Pancreas (tissue), 10 donors: ENCODE measurements at regions not wholly inside any gene's neighbourhood (a gene's known extent, or its start where the extent isn't known, plus 50 kb on each side); places are given as distances from the start of the nearest gene placed in this dataset.

Experiments
- ATAC-seq, 4 donors: fragments of 200-7000 bp; cut with Tn5 transposase; one replicate each; pipeline versions ENCODE4 v1.8.0 to v1.9.1; 2020; ENCODE audit warnings: mild to moderate bottlenecking in 4 of 4, moderate library complexity in 4 of 4
- DNase-seq, 6 donors: peaks; one replicate each; pipeline ENCODE4 v3.0.0-alpha.2; 2020
- FAIRE-seq: peaks from 2 replicates; lab custom pipeline; 2012; peaks lifted over from hg19 to GRCh38; lab: Jason Lieb, UNC
- H3K27ac ChIP-seq, 4 donors: fragments of 200-600 bp; sonication (generic); 1 replicate in 3 of 4; 2 replicates in 1 of 4; pipeline versions ENCODE4 v1.5.0 to v1.8.0; 2020
- H3K27me3 ChIP-seq, 4 donors: fragments of 200-600 bp; one replicate each; pipeline ENCODE4 v1.8.0; 2021
- H3K36me3 ChIP-seq, 3 donors: fragments of 200-600 bp; sonication (generic) in 1 of 3; one replicate each; pipeline versions ENCODE4 v1.5.0 to v1.8.0; 2020 to 2021
- H3K4me1 ChIP-seq, 3 donors: fragments of 200-600 bp; one replicate each; pipeline ENCODE4 v1.8.0; 2021
- H3K4me3 ChIP-seq, 4 donors: fragments of 200-600 bp; sonication (generic) in 2 of 4; one replicate each; pipeline versions ENCODE4 v1.5.0 to v1.8.0; 2020 to 2021
- H3K9me3 ChIP-seq, 4 donors: fragments of 200-600 bp; one replicate each; pipeline ENCODE4 v1.8.0; 2021
- CTCF ChIP-seq, 4 donors: fragments of 200-600 bp; sonication (generic) in 3 of 4; IDR thresholded peaks; one replicate each; pipeline versions ENCODE4 v1.5.0 to v1.8.0; 2021; ENCODE audit warnings: antibody characterized with exemption in 4 of 4
- WGBS, 2 donors: extraction: QIAGEN DNeasy Blood & Tissue Kit; methylation state at CpG; one replicate each; pipeline ENCODE4 v1.1.7; 2013; 5-methylcytosine and 5-hydroxymethylcytosine counted together
- intact Hi-C, 3 donors: fragments of 100-400 bp; cut with DNase I; formaldehyde crosslinking; loops; one replicate each; pipeline versions ENCODE4 v1.11.1 to v1.14.2; 2022
- donor health status: healthy with polysubstance abuse.
- donor health status: DM: no; HTN: no; CAD: no; lungs with moderate emphysema.
- donor health status: DM: no; HTN: no; CAD: no.
- donor health status: control.
- donor health status: control.
- donor health status: Bipolar disorder and iron deficiency.
- donor health status: DM: yes; HTN: yes; CAD: no.
- donor health status: DM: no; HTN: no; CAD: no.
- donor health status: DM: no; HTN: no; CAD: no.
- donor health status: DM: yes; HTN: yes; CAD: no.

DNA sequence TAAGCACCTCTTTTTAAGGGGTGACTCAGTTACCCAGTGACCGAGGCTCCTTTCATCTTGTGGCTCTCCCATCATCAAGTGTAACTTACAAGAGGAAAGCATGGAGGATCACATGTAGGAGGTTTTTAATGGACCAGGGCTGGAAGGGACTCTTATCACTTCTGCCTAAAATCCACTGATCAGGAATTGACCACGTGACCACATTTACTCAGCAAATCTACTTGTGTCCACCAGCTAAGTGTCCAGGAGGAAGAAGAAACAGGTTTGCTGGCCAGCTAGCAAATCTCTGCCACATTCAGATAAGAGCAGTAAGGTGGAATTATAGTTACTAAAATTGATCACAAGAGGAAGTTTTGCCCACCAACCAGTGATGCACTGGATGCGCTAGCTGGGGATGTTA lies 486.0 kb downstream of the ENC1 start:
- intact Hi-C loops, result no loop called here
- whole genome bisulfite sequencing, 2 donors, result 71 to 96% methylated on average over 3 of the region's 3 CpGs
- Histone ChIP-seq H3K27ac (no peak overlapping the region), H3K36me3 (no peaks in the 10 kb centered on the region), H3K4me1 (peaks cover 0 to 3% (median 0%) of the 10 kb centered on the region in 3 donors), H3K4me3 (no peak overlapping the region), H3K27me3 (no peaks in the 10 kb centered on the region), H3K9me3 (no peaks in the 10 kb centered on the region)
- TF ChIP-seq CTCF (IDR thresholded peaks at IDR 0.05), result no peak
- ATAC-seq, result no peak
- no peak for DNase-seq
- FAIRE-seq, result no peak

DNA sequence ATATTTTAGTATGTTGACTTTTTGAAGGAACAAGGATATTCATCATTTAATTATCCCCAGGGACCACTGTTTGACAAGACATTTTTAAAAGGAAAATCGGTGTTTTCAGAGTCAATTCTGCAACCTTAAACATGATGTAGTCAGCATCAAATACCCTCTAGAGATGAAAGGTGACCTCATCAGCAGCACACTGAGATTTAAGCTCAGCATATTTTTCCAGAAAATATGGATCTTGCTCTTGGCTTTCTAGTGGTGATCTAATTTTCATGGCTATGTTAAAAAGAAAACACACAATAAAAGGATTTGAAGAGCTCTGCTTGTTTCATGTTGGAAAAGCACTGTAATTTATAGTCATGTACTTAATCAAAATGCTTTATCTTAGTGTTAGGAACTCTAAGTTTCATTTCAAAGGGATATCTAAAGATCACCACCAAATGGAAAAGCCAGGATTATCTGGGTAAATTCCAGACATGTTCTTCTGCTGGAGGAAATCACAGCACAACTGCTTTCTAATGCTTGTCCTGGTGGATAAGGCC lies 487.2 kb downstream of the ENC1 start:
- no peak for FAIRE-seq
- Histone ChIP-seq H3K27ac (no peak overlapping the region), H3K9me3 (no peaks in the 10 kb centered on the region), H3K36me3 (no peaks in the 10 kb centered on the region), H3K4me1 (peaks cover 0 to 4% (median 0%) of the 10 kb centered on the region in 3 donors), H3K4me3 (no peak overlapping the region), H3K27me3 (no peaks in the 10 kb centered on the region)
- 71 to 82% methylated on average over 1 of the region's 1 CpG for WGBS, 2 donors
- intact Hi-C loops, result no loop called here
- no peak for TF ChIP-seq CTCF (IDR thresholded peaks at IDR 0.05)
- no peak for DNase-seq
- ATAC-seq, result no peak

DNA sequence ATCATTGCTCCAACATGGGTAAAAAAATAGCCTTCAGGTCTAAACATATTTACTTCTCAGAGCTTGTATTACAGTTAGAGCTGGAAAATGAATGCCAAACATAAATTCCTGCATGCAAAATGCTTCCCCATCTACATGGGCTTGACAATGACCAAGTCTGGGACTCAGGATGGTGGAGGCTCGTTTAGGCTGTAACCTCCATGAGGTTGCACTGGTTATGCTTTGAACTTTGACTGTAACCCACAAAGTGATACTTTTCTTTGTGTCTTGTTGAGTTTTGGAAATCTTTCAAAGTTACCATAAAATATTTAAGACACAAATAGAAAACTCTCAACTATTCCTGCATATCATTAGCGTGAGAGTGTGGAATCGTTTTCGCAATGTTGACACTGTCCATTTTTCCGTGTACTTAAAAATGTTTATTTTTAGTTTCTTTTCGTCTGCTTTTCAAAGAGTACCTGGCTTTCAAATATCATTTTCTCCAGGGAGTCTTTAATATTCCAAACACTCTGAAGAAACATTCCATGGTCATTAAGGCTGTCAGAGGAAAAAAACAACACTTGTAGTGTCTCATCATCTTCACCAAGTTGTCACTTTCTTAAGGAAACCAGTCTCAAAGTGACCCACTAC lies 487.8 kb downstream of the ENC1 start:
- no peak for TF ChIP-seq CTCF (IDR thresholded peaks at IDR 0.05)
- no peaks in the 10 kb centered on the region for H3K27me3 ChIP-seq
- no peaks in the 10 kb centered on the region for H3K36me3 ChIP-seq
- FAIRE-seq (no peak), ATAC-seq (no peak), DNase-seq (no peak)
- peaks cover 0 to 4% (median 0%) of the 10 kb centered on the region in 3 donors for H3K4me1 ChIP-seq
- no peak overlapping the region for H3K4me3 ChIP-seq
- H3K9me3 ChIP-seq, result no peaks in the 10 kb centered on the region
- intact Hi-C loops, result no loop called here
- 46% methylated on average over 6 of the region's 6 CpGs for WGBS, 2 donors
- no peak overlapping the region for H3K27ac ChIP-seq

- 87 to 95% methylated on average over 4 of the region's 4 CpGs for WGBS, 2 donors
- Histone ChIP-seq H3K4me1 (peaks cover 0 to 4% (median 0%) of the 10 kb centered on the region in 3 donors), H3K9me3 (no peaks in the 10 kb centered on the region), H3K27me3 (no peaks in the 10 kb centered on the region), H3K27ac (no peak overlapping the region), H3K36me3 (no peaks in the 10 kb centered on the region), H3K4me3 (no peak overlapping the region)
- FAIRE-seq (no peak), DNase-seq (no peak), ATAC-seq (no peak)
- no peak for TF ChIP-seq CTCF (IDR thresholded peaks at IDR 0.05)
- intact Hi-C loops, result no loop called here
These were observed 488.4 kb downstream of the ENC1 start for GRCh38 chr5:74152136-74152535.

DNA sequence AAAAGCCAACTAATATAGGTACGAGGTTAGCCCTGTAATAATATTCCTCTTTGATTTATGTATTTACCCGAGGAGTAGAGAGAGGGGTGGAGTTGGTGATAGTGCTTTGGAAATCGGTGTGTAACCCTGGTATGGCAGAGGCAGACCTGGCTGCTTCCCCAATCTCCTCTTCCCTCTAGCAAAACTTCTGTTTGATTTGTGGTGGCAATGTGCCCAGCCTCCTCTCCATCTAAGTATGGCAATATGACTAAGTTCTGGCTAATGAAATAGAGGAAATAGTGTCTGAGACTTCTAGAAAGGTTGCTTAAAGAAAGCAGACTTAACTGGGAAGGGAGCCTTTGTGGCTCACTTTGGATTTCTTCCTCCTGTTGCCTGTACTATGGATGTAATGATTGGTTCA lies 491.1 kb downstream of the ENC1 start:
- no peaks in the 10 kb centered on the region for H3K9me3 ChIP-seq
- intact Hi-C loops, result no loop called here
- TF ChIP-seq CTCF (IDR thresholded peaks at IDR 0.05), result no peak
- 8 to 12% methylated on average over 3 of the region's 3 CpGs for WGBS, 2 donors
- no peaks in the 10 kb centered on the region for H3K27me3 ChIP-seq
- H3K27ac ChIP-seq, result no peak overlapping the region
- no peak for FAIRE-seq
- no peak overlapping the region for H3K4me3 ChIP-seq
- peak in 3 of 6 donors; percentile 25 to 45 (median 37) for DNase-seq
- peak in 2 of 4 donors; percentile 77 to 86 for ATAC-seq
- peaks cover 0 to 4% (median 0%) of the 10 kb centered on the region in 3 donors for H3K4me1 ChIP-seq
- H3K36me3 ChIP-seq, result no peaks in the 10 kb centered on the region
